GM21529 (cell line): ENCODE measurements at regions not wholly inside any gene's neighbourhood (a gene's known extent, or its start where the extent isn't known, plus 50 kb on each side); places are given as distances from the start of the nearest gene placed in this dataset.

ENCODE experiments used
- ATAC-seq: cut with Tn5 transposase; IDR thresholded peaks from one replicate; pipeline ENCODE4 v1.9.1; 2021; ENCODE audit not compliant: unreplicated experiment

DNA sequence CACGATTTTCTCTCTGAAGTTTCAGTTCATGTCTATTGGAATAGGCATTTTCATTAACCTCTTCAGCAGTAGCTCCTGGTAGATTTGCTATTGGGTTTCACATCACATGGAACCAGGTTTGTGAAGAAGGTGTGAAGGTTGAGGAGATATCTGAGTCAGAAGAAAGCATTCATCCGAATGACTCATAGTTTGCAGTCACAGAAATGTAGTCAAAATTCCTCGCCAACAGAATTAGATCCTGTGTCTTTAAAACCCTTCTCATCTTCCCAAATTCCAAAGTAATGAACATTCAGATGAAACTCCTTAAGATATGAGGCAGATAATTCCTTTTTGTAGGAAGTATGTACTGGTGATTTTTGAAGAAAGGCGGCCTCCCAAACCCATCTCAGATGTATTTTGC, 125.0 kb upstream of the LARGE1 start:
- no peak for ATAC-seq

DNA sequence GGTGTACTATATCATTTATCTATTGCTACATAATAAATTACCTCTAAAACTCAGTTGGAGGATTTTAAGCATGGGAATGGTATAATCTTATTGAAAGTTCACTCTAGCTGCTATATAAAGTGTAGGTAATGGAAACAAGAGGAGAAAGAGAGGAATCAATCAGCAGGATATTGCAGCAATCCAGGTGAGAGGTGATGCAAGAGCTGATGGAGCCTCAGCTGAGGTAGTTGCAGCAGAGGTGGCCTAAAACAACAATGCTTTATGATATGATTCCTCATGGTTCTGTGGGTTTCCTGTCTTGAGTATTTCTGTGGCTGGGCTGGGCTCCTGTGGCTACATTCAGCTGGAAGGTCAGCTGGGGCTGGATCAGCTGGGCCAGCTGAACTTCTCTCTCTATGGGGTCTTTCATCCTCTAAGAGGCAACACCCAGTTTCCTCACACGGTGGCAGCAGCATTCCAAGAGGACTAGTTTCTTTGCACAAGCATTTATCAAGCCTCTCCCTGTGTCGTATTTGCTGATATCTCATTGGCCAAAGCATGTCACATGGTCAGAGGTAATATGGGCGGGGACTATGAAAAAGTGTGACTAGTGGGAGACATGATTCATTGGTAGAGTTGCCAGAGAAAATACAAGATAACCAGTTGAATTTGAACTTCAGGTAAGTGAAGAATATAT, 135.4 kb upstream of the LARGE1 start:
- no peak for ATAC-seq

DNA sequence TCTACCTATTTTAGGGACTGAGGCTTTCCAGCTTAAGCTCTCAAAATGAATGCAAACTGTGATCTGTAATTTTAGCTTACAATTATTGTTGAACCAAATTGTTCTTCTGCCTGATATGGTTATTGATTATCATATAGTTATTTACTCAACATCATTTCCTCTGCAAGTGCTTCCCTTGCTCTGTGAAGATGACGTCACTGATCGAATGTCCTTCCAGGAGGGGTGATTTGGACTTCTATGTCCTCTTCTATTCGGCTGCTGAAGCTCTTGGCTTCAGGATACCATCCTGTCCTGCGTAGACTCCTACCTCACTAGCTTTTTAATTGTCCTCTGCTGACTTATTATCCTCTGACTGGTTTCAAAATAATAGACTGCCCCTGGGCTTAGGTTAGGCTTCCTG, 137.4 kb upstream of the LARGE1 start:
- no peak for ATAC-seq

DNA sequence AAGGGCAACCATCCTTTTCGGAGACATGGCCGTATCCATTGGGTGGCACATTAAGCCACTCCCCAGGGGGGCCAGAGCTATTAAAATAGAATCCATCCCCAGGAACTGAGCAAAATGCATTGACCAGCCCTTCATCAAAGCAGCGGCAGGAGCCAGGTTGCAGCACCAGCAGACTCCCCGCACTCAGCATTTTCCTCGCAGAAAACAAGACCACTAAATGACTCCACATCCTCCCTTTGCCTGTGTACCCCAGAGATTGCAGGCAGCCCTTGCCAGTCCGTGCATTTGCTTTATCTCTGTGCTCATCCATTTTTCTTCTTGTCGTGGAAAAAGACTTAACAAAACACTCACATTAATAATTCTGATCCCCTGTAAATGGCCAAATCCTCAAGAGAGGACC, 144.4 kb upstream of the LARGE1 start:
- ATAC-seq = no peak

DNA sequence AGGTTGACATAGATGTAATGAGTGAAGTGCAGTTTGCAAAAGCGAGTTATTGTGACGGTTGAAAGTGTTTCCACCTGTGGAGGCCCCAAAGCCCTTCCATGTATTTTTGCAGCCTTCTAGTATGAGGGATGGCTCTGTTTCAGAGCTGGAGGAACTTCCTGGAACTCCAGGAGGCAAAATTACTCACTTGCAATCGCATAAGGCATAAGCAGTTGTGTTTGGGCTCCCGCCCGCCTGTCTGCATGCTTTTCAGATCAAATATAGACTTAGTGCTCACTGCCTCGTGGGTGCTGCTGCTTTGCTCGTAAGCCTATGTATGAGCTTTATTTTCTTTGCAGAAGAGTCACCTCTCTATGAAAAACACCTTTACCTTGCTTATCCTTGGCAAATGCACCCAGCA, 146.8 kb upstream of the LARGE1 start:
- no peak for ATAC-seq

DNA sequence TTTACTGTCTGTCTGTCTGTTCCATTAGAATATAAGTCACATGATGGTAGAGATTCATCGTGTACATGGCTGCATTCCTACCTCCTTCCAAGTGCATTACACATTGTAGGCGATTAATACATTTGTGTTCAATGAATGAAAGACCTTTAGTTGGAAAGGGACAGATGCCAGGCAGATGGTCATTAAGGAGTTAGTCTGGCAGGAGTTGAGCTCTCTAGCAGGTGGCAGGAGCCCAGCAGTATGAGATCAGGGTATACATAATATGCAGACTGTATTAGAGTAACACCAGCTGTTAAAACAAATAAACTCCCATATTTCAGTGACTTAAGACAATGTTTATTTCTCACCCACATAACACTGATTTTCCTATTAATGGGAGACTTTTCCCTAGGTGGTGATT, 147.7 kb upstream of the LARGE1 start:
- no peak for ATAC-seq

DNA sequence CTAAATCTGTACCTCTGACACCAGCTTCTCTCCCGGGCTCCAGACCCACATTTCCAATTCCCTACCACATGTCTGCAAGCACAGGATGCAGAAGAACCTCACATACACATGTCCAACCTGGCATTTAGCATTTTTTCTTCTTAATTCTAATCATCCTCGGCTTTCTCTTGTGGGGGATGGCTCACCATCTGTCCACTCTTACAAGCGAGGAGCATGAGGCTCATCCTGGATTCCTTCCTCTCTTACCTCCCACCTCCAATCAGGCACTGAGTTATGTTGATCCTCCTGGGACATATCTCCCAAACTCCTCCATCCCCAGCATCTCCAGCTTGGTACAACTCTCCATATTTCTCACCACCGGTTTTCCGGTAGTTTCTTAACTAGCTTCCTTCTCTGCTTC, 149.8 kb upstream of the LARGE1 start:
- ATAC-seq = no peak

DNA sequence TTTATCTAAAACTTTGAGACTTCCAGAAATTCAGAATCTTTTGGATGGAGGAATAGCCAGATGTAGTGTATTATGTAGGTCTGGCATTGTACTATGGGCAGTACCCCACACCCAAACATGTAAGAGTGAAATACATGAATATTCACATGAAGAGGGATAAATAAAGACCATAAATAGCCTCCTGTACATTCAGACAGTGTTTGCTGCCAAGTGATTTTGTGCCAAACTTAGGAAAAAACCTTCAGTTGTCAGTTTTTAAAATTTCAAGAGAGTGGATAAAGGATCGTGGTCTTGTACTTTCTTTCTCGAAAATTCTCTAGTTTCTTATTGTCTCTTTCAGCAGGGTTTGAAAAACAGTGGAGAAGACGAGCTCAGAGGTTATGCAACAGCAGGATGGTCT, 150.3 kb upstream of the LARGE1 start:
- no peak for ATAC-seq

DNA sequence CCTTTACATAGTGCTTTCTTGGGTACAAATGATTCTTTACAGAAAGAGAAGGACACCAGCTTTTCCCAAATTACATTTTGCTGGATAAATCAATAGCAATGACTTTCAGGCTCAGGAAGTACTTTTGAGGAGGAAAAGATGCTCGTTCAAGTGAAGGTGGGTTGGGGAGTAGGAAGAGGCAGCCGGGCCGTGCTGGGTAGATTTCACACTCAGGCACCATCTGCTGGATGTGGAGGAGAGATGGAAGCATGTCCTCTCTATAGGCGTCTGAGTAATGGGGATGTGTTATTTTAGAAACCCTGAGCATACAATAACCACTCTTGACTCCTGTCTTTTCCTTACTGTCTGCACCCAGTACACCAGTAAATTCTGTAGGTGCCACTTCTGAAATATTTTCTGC, 152.3 kb upstream of the LARGE1 start:
- ATAC-seq = no peak

DNA sequence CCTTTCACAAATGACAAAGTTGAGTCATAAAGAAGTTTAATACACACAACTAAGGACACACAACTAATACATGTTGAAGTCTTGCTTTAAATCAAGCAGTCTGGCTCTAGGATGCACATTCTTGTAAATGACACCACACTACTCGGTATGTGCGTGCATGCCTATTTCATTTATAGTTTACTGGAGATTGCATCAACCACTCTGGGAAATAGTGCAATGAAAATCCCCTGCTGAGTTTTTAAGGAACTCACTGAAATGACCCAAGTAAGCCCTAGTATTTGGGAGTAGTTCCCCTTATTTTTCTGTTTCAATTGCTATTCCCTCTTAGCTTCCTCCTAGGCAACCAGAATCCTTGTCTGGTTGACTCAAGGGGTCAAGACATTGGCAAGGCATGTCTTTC, 160.2 kb upstream of the LARGE1 start:
- ATAC-seq = no peak

DNA sequence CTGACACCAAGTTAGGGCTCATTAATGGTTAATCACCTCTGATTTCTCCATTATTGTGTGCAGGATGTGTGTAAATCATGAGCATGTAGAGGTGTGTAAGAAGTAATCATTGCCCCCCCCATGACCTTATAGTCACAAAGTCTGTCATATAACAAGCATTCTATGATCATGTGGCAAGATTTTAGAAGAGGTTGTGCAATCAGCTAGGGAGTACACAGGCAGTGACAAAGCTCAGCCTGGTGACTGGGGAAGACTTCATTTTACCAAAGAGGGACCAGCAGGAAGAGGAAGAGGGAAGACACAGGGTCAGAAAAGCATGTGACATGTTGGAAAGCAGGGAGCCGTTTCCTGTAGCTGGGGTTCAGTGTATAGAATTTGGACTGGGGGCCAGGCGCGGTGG, 176.5 kb upstream of the LARGE1 start:
- ATAC-seq = no peak

DNA sequence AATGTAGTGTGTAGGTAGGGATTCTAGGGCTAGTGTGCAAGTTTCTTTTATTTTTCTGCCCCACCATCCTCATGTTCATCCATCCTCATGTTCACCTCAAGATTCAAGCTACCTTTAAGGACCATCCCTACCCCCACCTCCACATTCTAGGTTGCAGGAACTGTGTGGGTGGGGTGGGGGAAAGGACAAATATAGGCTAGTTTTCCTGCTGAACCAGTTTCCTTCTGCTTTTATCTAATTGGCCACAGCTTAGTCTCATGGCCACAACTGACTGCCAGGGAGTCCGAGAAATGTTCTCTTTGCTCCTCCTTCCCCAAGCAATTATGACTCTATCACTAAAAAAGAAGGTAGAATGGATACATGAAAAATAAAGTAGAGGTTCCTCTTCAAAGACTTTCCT, 179.0 kb upstream of the LARGE1 start:
- no peak for ATAC-seq

DNA sequence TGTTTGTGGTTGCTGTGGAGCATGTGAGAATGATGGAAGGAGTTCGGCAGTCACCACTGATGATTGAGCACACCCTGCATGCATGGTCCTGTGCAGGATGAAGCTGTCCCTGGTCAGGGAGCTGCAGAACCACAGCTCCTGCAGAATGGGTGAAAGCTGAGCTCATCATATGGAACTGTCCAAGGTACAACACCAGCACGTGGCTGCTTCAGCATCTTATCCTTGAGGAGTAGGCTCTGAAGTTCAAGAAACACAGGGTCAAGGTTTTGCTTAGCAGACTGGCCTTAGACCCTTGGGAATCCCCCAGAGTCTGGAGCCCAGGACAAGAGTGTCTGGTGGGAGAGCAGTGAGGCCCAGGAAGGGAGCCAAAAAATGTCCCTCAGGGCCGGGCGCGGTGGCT, 182.4 kb upstream of the LARGE1 start:
- ATAC-seq = no peak

DNA sequence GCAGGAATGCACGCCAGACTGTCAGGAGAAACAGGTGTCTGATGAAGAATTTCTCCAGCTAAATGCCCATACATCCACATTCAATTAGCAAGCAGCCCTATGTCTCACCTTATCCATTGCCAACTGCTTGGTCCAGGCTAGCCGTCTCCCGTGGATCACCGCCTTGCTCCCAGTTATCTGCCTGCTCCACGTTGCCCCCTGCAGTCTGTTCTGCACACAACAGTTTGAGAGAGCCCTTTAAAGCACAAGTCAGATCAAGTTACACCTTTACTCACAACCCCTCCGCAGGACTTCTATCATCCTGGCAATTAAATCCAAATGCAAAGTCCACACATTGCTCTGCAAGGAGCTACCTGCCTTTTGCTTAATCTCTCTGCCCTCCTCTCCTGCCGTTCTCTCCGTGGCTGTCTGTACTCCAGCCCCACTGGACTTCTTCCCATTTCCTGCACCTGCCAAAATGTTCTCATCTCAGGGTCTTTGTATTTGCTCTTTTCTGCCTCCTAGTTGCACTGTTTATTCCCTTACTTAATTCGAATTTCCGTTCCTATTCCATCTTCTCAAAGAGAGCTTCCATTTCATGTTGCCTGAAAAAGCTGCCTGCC, 185.3 kb upstream of the LARGE1 start:
- no peak for ATAC-seq

DNA sequence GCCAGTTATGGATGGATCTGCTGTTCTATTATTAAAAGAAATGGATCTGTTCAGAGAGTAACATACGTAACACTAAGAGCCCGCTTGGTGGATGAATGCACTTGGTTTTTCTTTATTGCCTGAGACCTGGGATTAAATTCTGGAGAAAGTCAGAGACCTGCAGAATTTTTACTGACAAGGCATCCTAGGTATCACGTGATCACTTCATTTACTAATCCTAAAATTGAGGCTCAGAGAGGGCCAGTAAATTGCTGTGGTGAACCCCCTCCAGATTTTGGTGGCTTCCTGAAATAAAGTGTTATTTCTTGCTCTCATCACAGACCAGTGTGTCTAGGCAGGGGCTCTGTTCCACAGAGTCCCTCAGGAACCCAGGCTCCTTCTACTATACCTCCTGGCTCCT, 187.9 kb upstream of the LARGE1 start:
- no peak for ATAC-seq

DNA sequence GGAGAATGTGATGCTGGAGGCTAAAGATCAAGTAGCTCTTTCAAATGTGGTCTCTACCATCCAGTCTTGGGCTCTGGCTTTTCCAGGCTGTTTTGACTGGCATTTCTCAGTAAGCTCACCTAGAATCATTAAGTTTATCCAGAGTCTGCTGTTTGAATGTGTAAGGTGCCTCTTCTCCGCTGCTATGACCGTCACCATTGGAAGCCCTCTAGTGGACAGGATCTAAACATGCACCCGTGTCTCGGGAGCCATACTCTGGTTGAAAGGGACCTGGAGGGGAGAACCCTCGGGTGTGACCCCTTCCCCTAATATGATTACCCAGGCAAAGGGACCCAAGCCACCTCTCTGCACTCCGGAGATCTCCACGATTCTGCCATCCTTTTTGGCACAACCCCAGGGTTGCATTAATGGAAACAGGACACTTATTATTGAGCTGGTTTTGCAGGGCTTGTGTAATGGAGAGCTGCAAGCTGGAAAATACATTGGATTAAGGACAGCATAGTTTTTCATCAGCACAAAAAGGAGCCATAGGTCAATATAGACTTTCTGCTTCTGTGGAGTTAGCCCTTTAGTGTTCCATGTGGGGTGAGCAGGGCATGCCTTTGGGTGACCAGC, 191.0 kb upstream of the LARGE1 start:
- no peak for ATAC-seq

DNA sequence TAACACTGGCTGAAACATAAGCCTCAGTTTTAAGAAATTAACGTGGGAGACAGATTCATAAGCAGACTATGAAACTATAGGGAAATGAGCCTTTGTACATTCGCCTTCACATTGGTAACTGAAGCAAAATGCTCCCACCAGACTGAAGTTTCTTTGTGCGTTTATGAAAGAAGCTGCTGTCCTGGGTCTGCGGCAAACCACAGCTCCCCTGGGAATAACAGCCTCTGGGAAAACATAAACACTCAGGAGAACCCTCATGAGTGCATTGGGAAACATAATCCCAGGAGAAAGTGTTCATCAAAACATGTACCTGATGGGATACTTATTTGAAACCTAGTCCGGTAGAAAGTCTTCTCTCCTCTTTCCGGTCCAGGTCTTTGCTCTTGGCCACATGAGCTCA, 193.1 kb upstream of the LARGE1 start:
- no peak for ATAC-seq

DNA sequence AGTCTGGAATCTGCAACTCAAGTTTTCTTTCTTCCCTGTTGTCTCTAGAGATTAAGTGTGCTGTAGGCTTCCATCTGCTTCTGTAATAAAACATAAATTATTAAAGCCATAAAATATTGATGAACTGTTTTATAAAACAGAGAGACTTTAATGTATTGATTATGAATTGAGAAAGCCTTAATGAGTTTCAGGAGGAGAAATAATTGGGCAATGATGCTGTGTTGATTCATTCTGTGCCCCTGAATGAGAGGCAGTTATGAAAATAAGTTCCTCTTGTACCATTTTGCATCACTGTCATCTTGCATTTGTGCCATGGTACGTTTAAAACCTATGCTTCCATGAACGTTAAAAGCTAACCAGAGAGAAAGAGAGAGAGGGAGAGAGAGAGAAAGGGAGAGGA, 194.1 kb upstream of the LARGE1 start:
- no peak for ATAC-seq

DNA sequence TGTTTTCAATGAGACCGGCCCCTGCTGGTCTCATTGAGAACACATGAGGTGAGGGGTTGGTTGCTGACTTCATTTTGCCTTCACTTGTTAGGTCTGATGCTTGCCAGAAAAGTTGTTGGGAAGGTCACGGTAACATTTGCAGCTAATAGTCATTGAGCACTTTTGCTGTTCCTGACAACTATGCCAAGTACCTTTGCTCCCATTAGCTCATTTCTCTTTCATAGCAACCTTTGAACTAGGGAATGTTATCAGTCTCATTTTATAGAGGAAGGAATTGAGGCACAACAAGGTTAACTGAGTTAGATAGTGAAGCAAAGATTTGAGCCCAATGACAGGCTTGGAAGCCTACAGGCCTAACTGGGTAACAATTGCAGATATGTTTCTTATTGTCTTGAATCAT, 195.4 kb upstream of the LARGE1 start:
- ATAC-seq = no peak

DNA sequence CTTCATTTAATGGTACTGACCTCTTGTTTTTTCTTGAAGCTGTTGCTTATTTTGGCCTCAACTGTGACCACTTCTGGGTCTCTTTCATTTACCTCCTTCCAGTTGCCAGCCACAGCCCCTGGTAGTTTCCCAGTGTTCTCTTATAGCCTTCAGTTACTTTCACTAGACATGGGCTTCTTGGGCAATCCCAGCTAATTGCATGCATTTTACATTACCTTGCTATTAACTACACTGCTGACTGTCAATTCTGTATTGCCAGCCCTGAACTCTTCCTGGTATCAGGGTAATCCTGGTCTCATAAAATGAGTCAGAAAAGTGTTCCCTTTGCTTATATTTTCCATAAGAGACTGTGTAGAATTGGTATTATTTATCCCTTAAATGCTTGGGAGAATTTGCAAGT, 195.8 kb upstream of the LARGE1 start:
- no peak for ATAC-seq

DNA sequence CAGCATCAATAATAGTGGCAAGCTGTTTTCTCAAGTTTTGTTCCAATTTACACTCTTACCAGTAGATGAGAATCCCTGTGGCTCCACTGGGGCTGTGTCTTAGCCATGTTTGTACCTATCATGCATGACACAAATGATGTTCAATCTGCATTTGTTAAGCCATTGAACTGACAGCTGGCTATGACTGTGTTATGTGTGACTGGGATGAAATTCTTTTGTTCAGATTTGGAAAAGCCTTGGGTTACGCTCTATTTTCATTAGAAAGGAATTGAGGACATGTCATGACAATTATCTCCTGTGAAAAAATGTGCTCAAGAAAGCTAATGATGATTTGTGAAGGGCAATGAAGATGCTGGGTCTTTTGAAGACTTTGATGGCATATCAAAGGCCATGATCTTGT, 201.8 kb upstream of the LARGE1 start:
- ATAC-seq = no peak

DNA sequence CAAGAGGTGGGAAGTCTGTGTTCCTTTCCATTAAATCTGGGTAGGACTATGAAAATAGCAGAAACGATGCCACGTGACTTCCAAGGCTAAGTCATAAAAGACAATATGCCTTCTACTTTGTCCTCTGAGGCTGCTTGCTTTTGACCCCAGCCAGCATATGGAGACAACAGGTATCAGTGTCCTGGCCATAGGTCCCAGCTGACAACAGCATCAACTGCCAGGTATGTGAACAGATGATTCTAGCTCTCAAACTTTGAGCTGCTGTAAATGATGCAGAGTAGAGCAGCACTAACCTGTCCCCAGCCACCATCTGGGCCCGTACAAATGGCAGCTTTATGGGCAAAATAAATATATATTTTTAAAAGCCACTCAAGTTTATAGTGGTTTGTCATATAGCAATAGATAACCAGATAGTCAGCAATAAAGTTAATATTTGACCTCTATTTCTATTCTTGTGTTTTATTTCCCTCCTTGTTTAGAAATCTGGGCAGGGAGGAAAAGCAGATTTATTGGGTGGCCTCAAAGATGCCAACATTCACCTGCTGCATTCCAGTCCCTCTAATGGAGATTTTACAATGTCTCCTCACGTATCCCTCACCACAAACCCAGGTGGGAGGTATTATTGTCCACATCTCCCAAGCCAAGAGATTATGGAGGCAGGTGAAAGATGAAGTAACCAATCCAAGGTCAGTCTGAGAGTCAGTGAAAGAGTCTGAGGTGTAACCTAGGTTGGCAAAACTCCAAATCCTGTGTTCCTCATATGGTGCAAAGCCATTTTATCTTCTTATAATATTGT, 209.6 kb upstream of the LARGE1 start:
- no peak for ATAC-seq
